SU-DHL-6 (cell line): ENCODE measurements at regions not wholly inside any gene's neighbourhood (a gene's known extent, or its start where the extent isn't known, plus 50 kb on each side); places are given as distances from the start of the nearest gene placed in this dataset.

Experiments
- H2AFZ ChIP-seq: fragments of 200-600 bp; sonication (generic); 2 replicates; pipeline ENCODE4 v1.6.1; 2014; ENCODE audit warnings: low read depth, mild to moderate bottlenecking, moderate library complexity, mixed read lengths, antibody characterized with exemption, low read length; ENCODE audit not compliant: severe bottlenecking
- H3F3A ChIP-seq: fragments of 200-600 bp; shearing (Covaris generic); 2 replicates; pipeline ENCODE4 v1.6.0; 2016; ENCODE audit warnings: antibody characterized with exemption, mild to moderate bottlenecking; ENCODE audit not compliant: insufficient read depth
- H3K27ac ChIP-seq: fragments of 200-600 bp; sonication (generic); 2 replicates; pipeline ENCODE4 v1.5.1; 2016; ENCODE audit warnings: low read depth, mild to moderate bottlenecking, low read length, moderate library complexity, mixed read lengths
- H3K27me3 ChIP-seq: fragments of 200-600 bp; sonication (generic), shearing (Covaris generic); 2 replicates; pipeline ENCODE4 v1.6.0; 2014; ENCODE audit warnings: mild to moderate bottlenecking, low read length
- H3K36me3 ChIP-seq: fragments of 200-600 bp; sonication (generic); 2 replicates; pipeline ENCODE4 v1.6.1; 2014; ENCODE audit warnings: mild to moderate bottlenecking, low read length, mixed read lengths
- H3K4me2 ChIP-seq: fragments of 300-600, 200-600 bp; shearing (Covaris generic), sonication (generic); 2 replicates; pipeline ENCODE4 v1.6.0; 2014; ENCODE audit warnings: low read length, low read depth, mild to moderate bottlenecking; ENCODE audit not compliant: poor library complexity, severe bottlenecking
- H3K4me3 ChIP-seq: fragments of 200-600 bp; sonication (generic); 2 replicates; pipeline ENCODE4 v1.5.1; 2014; ENCODE audit warnings: antibody characterized with exemption, low read length, mild to moderate bottlenecking, mixed read lengths; ENCODE audit not compliant: insufficient read depth, poor library complexity, severe bottlenecking
- H3K79me2 ChIP-seq: fragments of 200-600 bp; sonication (generic); 2 replicates; pipeline ENCODE4 v1.6.1; 2014; ENCODE audit warnings: mild to moderate bottlenecking, low read length, moderate library complexity; ENCODE audit not compliant: insufficient read depth
- H3K9ac ChIP-seq: fragments of 200-600 bp; sonication (generic); 2 replicates; pipeline ENCODE4 v1.7.0; 2014; ENCODE audit warnings: mild to moderate bottlenecking, low read length
- H3K9me2 ChIP-seq: fragments of 200-600 bp; sonication (generic); replicated peaks from 2 replicates; pipeline ENCODE4 v1.6.1; 2014; ENCODE audit warnings: low read length; ENCODE audit not compliant: insufficient read depth
- H3K9me3 ChIP-seq: fragments of 200-600 bp; sonication (generic); 2 replicates; pipeline ENCODE4 v1.6.1; 2014; ENCODE audit warnings: low read length, mixed read lengths; ENCODE audit not compliant: insufficient read depth
- H4K20me1 ChIP-seq: fragments of 200-600 bp; sonication (generic); 2 replicates; pipeline ENCODE4 v1.6.1; 2014; ENCODE audit warnings: low read depth, mild to moderate bottlenecking, antibody characterized with exemption, low read length, moderate library complexity, mixed read lengths
- CTCF ChIP-seq: fragments of 200-600 bp; sonication (generic); IDR thresholded peaks from one replicate; pipeline ENCODE4 v1.5.1; 2017; ENCODE audit warnings: antibody characterized with exemption, mild to moderate bottlenecking, low read length, moderate library complexity; ENCODE audit not compliant: insufficient read depth, poor library complexity, severe bottlenecking
- EZH2phosphoT487 ChIP-seq: fragments of 200-600 bp; sonication (generic), shearing (Covaris generic); conservative IDR thresholded peaks from 2 replicates; pipeline ENCODE4 v1.6.1; 2018; ENCODE audit warnings: mild to moderate bottlenecking, antibody characterized with exemption, low read length, moderate library complexity, mixed read lengths

GRCh38 chr6:23114812-23115504 is 545.6 kb downstream of the HDGFL1 start:
- Histone ChIP-seq H3K4me2 (no peak overlapping the region), H3K27ac (no peak overlapping the region), H3F3A (no peaks in the 10 kb centered on the region), H3K9me2 (no peaks in the 10 kb centered on the region), H2AFZ (no peak overlapping the region), H3K9me3 (peaks cover 5% of the 10 kb centered on the region; the same call in 1 of the 2 replicates), H3K27me3 (no peaks in the 10 kb centered on the region), H3K9ac (no peak overlapping the region), H3K36me3 (no peaks in the 10 kb centered on the region), H4K20me1 (no peaks in the 10 kb centered on the region), H3K4me3 (no peak overlapping the region), H3K79me2 (no peaks in the 10 kb centered on the region)
- TF ChIP-seq CTCF (no peak), EZH2phosphoT487 (no peak)

- Histone ChIP-seq H3K27me3 (no peaks in the 10 kb centered on the region), H4K20me1 (no peaks in the 10 kb centered on the region), H3K4me2 (no peak overlapping the region), H3K4me3 (no peak overlapping the region), H3K36me3 (no peaks in the 10 kb centered on the region), H3F3A (no peaks in the 10 kb centered on the region), H3K9ac (no peak overlapping the region), H3K9me3 (no peaks in the 10 kb centered on the region), H3K27ac (no peak overlapping the region), H2AFZ (no peak overlapping the region), H3K9me2 (no peaks in the 10 kb centered on the region), H3K79me2 (no peaks in the 10 kb centered on the region)
- TF ChIP-seq CTCF (no peak), EZH2phosphoT487 (no peak)
Measured at GRCh38 chr6:23137611-23138010, 568.2 kb downstream of the HDGFL1 start.

GRCh38 chr6:23140871-23141270 is 571.5 kb downstream of the HDGFL1 start:
- no peaks in the 10 kb centered on the region for H4K20me1 ChIP-seq
- no peak overlapping the region for H2AFZ ChIP-seq
- no peak overlapping the region for H3K9ac ChIP-seq
- H3K79me2 ChIP-seq: no peaks in the 10 kb centered on the region
- no peaks in the 10 kb centered on the region for H3K36me3 ChIP-seq
- H3K9me3 ChIP-seq: no peaks in the 10 kb centered on the region
- H3K4me2 ChIP-seq: no peak overlapping the region
- H3K27me3 ChIP-seq: no peaks in the 10 kb centered on the region
- no peak overlapping the region for H3K4me3 ChIP-seq
- TF ChIP-seq CTCF: no peak
- TF ChIP-seq EZH2phosphoT487: no peak
- no peaks in the 10 kb centered on the region for H3F3A ChIP-seq
- H3K9me2 ChIP-seq: no peaks in the 10 kb centered on the region
- no peak overlapping the region for H3K27ac ChIP-seq
